ENCODE measurements at regions not wholly inside any gene's neighbourhood (a gene's known extent, or its start where the extent isn't known, plus 50 kb on each side); places are given as distances from the start of the nearest gene placed in this dataset.

DNA sequence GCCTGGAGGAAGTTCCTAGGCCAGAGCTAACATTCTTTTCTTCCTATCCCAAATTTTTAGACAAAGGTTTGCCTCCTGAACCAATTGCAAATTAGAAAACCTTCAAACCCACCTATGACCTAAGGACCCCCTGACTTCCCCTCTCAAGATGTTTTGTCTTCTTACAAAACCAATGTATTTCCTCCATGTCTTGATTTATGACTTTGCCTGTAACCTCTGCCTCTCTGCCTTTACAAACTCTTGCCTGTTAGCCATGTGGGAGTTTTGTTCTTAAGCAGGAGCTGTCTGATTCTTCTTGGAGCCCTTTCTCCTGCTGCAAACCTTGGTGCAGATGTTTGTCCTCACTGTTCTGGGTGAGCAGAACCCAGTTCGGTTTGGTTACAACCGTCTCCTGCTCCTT is 222.3 kb upstream of the BOD1L1 start:
- no peak for TF ChIP-seq EZH2 (optimal IDR thresholded peaks at IDR 0.05; ENCODE audit: low read depth, low read length)
- TF ChIP-seq, protein P1, sequence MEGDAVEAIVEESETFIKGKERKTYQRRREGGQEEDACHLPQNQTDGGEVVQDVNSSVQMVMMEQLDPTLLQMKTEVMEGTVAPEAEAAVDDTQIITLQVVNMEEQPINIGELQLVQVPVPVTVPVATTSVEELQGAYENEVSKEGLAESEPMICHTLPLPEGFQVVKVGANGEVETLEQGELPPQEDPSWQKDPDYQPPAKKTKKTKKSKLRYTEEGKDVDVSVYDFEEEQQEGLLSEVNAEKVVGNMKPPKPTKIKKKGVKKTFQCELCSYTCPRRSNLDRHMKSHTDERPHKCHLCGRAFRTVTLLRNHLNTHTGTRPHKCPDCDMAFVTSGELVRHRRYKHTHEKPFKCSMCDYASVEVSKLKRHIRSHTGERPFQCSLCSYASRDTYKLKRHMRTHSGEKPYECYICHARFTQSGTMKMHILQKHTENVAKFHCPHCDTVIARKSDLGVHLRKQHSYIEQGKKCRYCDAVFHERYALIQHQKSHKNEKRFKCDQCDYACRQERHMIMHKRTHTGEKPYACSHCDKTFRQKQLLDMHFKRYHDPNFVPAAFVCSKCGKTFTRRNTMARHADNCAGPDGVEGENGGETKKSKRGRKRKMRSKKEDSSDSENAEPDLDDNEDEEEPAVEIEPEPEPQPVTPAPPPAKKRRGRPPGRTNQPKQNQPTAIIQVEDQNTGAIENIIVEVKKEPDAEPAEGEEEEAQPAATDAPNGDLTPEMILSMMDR (IDR thresholded peaks at IDR 0.05; ENCODE audit: low read length): no peak

Measured in MM.1S (cell line).